ENCODE measurements at regions not wholly inside any gene's neighbourhood (a gene's known extent, or its start where the extent isn't known, plus 50 kb on each side); places are given as distances from the start of the nearest gene placed in this dataset.

- Histone ChIP-seq H3F3A (ENCODE audit: low read length, unreplicated experiment) (no peaks in the 10 kb centered on the region), H3K36me3 (ENCODE audit: low read depth, low read length) (no peaks in the 10 kb centered on the region), H3K27me3 (ENCODE audit: low read length) (no peaks in the 10 kb centered on the region), H2AFZ (ENCODE audit: low read length) (no peak overlapping the region), H3K9me3 (ENCODE audit: low read length) (no peaks in the 10 kb centered on the region), H3K9me2 (replicated peaks; ENCODE audit: low read length) (no peaks in the 10 kb centered on the region), H4K20me1 (ENCODE audit: low read length) (no peaks in the 10 kb centered on the region), H3K4me2 (ENCODE audit: low read length) (no peak overlapping the region), H3K79me2 (ENCODE audit: low read length) (no peaks in the 10 kb centered on the region), H3K4me1 (ENCODE audit: insufficient read depth, low read length) (no peaks in the 10 kb centered on the region), H3K9ac (ENCODE audit: low read length) (no peak overlapping the region), H3K27ac (ENCODE audit: low read length) (no peak overlapping the region), H3K4me3 (ENCODE audit: low read length) (no peak overlapping the region)
- intact Hi-C loops (cut with micrococcal nuclease) = no loop called here
- ChIA-PET CTCF (no interaction called here), POLR2A (ENCODE audit: unreplicated experiment) (no interaction called here)
- DNase-seq = no peak
- ATAC-seq = no peak
- no TSS peak for BruUV-seq (replicated peaks)
- TF ChIP-seq EZH2phosphoT487 (IDR thresholded peaks at IDR 0.05; ENCODE audit: borderline replicate concordance, low read length) (no peak), CTCF (conservative IDR thresholded peaks at IDR 0.05; ENCODE audit: low read depth, low read length) (no peak), EZH2 (IDR thresholded peaks at IDR 0.05; ENCODE audit: low read length, unreplicated experiment) (no peak)
Observed at GRCh38 chr5:74372502-74373064, 267.9 kb downstream of the ENC1 start.

- no TSS peak for BruUV-seq (replicated peaks)
- TF ChIP-seq EZH2phosphoT487 (IDR thresholded peaks at IDR 0.05; ENCODE audit: borderline replicate concordance, low read length) = no peak
- TF ChIP-seq CTCF (conservative IDR thresholded peaks at IDR 0.05; ENCODE audit: low read depth, low read length) = no peak
- TF ChIP-seq EZH2 (IDR thresholded peaks at IDR 0.05; ENCODE audit: low read length, unreplicated experiment) = no peak
Observed at GRCh38 chr5:74372051-74372450, 268.5 kb downstream of the ENC1 start.

GRCh38 chr5:74371621-74372020 lies 268.9 kb downstream of the ENC1 start:
- Histone ChIP-seq H3K9me3 (ENCODE audit: low read length) (no peaks in the 10 kb centered on the region), H3K9ac (ENCODE audit: low read length) (no peak overlapping the region), H4K20me1 (ENCODE audit: low read length) (no peaks in the 10 kb centered on the region), H3K79me2 (ENCODE audit: low read length) (no peaks in the 10 kb centered on the region), H3K4me3 (ENCODE audit: low read length) (no peak overlapping the region), H2AFZ (ENCODE audit: low read length) (no peak overlapping the region), H3K4me1 (ENCODE audit: insufficient read depth, low read length) (no peaks in the 10 kb centered on the region), H3F3A (ENCODE audit: low read length, unreplicated experiment) (no peaks in the 10 kb centered on the region), H3K27me3 (ENCODE audit: low read length) (no peaks in the 10 kb centered on the region), H3K27ac (ENCODE audit: low read length) (no peak overlapping the region), H3K9me2 (replicated peaks; ENCODE audit: low read length) (no peaks in the 10 kb centered on the region), H3K4me2 (ENCODE audit: low read length) (no peak overlapping the region), H3K36me3 (ENCODE audit: low read depth, low read length) (no peaks in the 10 kb centered on the region)
- ChIA-PET CTCF (no interaction called here), POLR2A (ENCODE audit: unreplicated experiment) (no interaction called here)
- intact Hi-C loops (cut with micrococcal nuclease) = no loop called here
- DNase-seq = no peak
- TF ChIP-seq CTCF (conservative IDR thresholded peaks at IDR 0.05; ENCODE audit: low read depth, low read length) (no peak), EZH2 (IDR thresholded peaks at IDR 0.05; ENCODE audit: low read length, unreplicated experiment) (no peak), EZH2phosphoT487 (IDR thresholded peaks at IDR 0.05; ENCODE audit: borderline replicate concordance, low read length) (no peak)
- ATAC-seq = no peak
- no TSS peak for BruUV-seq (replicated peaks)

More at GRCh38 chr5:74372051-74372450, 268.5 kb downstream of the ENC1 start:
- no peak overlapping the region for H3K4me3 ChIP-seq (ENCODE audit: low read length)
- no peaks in the 10 kb centered on the region for H3K36me3 ChIP-seq (ENCODE audit: low read depth, low read length)
- ATAC-seq = no peak
- no peaks in the 10 kb centered on the region for H3K9me2 ChIP-seq (replicated peaks; ENCODE audit: low read length)
- ChIA-PET CTCF (no interaction called here), POLR2A (ENCODE audit: unreplicated experiment) (no interaction called here)
- no peak for DNase-seq
- H2AFZ ChIP-seq (ENCODE audit: low read length) = no peak overlapping the region
- H3K79me2 ChIP-seq (ENCODE audit: low read length) = no peaks in the 10 kb centered on the region
- H3K27ac ChIP-seq (ENCODE audit: low read length) = no peak overlapping the region
- H3K4me1 ChIP-seq (ENCODE audit: insufficient read depth, low read length) = no peaks in the 10 kb centered on the region
- no peaks in the 10 kb centered on the region for H3K9me3 ChIP-seq (ENCODE audit: low read length)
- no peaks in the 10 kb centered on the region for H4K20me1 ChIP-seq (ENCODE audit: low read length)
- H3K9ac ChIP-seq (ENCODE audit: low read length) = no peak overlapping the region
- intact Hi-C loops (cut with micrococcal nuclease) = no loop called here
- no peaks in the 10 kb centered on the region for H3F3A ChIP-seq (ENCODE audit: low read length, unreplicated experiment)
- H3K4me2 ChIP-seq (ENCODE audit: low read length) = no peak overlapping the region
- no peaks in the 10 kb centered on the region for H3K27me3 ChIP-seq (ENCODE audit: low read length)
